Inflammatory macrophage treated with lipopolysaccharide for 1 hour (primary cell): ENCODE measurements at regions not wholly inside any gene's neighbourhood (a gene's known extent, or its start where the extent isn't known, plus 50 kb on each side); places are given as distances from the start of the nearest gene placed in this dataset.
A peak's percentile ranks its signal among the peaks of the same experiment; 100 is the strongest.
"Not testable (repeated sequence)": the region's sequence is repeated elsewhere in the genome, so short reads cannot be mapped to it uniquely, and the experiment has no call there.

Experiments used
- DNase-seq, 2 donors: peaks; one replicate each; pipeline ENCODE4 v3.0.0-alpha.2; 2020 to 2022

DNA sequence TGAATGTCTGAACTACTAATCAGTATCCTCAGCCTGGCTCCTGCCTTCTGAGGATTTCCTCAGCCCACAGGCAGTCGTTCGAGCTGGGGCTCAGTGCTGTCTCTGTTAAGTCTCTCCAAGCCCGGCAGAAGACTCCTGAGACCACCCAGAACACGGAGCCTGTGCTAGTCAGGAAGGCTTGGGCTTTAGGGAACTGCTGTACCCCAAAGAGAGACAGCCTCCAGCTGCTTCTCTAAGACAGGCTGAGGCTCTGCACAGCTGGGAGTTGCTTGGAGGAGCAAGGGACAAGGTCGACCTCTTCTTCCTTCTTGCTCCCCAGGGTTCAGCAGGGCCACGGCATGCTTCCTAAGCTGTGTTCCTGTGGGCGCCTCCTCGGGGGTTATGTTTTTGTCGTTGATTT, 283.4 kb upstream of the MYT1L start:
- no peak for DNase-seq

DNA sequence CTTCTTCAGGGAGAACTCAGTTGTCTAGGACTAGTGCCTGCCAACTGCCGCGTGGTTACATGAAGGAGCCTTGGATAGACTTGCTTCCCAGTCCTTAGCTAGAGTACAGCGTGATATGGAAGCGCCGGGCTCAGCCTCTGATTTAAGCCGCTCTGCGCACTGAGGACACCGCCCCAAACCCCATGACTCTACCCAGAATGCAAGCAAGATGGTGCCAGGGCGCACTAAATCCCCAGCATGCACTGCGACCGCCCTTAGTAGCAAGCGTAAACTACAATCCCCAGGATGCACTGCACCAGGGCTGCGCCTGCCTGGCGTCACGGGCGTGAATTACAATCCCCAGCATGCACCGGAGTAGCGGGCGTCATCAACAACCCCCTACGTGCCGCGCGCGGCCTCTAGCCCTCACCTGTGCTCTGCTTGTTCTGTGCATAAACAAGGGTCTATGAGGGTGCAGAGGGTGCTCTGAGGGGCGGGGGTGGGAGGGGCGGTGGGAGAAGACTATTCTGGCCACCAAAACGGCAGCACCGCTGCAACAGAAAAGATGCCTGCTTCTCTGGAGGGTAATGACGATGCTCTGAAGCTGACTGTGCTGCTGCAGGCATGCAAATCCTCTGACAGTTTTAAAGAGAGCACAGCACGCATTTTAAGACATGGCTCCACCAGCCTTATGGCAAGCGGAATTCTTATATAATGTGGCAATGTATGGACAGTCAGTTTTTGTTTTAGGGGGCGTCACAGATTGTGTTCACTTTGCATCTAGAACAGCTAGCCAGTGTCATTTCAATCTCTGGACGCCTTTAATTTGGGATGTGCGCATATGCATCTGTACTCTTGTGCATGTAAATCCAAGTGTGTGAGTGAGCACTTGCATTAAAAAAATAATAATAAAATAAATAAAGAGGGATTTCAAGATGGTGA, 282.5 kb upstream of the MYT1L start:
- peak; percentile 78 to 87 for DNase-seq

DNA sequence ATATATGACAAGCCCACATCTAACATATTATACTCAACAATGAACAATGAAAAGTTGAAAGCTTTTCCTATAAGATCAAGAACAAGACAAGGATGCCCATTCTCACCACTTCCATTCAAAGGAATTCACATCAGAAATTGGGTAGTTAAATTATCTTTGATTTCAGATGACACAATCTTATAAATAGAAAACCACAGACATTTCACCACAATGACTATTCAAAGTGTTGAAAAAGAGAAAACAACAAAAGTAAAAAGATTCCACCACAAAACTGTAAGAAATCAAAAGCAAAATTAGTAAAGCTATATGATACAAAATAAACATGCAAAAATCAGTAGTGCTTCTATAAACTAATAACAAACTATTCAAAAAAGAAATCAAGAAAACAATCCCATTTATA, 279.7 kb upstream of the MYT1L start:
- no peak for DNase-seq

DNA sequence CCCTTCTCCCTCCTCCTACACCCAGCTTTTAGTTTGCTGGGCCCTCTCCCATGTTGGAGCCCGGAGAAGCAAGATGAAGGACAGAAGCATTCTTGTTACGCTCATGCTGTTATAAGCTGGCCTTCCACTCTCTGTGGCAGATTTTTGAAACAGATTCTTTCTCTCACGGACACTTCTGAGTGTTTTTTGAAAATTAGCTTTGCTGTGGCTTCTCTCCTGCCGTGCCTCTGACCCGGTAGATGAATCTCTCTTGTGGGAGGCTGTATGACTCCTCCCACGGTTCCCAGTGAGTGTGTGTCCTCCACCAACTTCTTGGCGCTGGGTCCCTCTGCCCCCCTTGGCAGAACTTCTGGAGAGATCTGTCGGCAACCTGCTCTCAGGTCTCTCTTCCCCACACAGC, 269.3 kb upstream of the MYT1L start:
- no peak for DNase-seq

DNA sequence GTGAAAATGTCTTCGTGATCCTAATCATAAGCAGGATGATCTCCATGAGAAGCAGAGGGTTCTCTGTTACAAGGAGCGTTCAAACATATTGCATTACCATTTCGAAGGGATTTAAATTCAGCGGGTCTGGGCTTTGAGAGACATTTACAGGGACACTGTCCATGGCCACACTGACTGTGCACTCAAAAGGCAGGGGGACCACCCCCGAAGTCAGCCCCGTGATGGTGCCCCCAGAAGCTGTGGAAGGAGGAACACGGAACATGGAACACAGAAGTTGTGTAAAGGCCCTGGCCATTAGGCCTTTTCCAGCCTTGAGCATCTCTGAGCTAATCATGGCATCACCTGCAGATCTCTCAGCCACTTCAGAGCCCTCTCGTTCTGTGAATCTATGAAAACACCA, 268.4 kb upstream of the MYT1L start:
- no peak for DNase-seq

DNA sequence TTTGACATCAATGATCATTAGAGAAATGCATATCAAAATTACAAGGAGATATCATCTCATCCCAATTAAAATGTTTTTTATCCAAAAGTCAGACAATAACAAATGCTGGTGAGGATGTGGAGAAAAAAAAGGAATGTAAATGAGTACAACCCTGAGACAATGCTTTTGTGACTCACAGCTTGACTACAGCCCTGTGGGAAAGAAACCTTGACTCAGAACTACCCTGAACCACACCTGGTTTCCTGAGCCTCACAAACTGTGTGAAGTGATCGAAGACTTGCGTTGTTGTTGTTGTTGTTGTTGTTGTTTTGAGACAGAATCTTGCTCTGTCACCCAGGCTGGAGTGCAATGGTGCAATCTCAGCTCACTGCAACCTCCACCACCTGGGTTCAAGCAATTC, 266.6 kb upstream of the MYT1L start:
- no peak for DNase-seq

DNA sequence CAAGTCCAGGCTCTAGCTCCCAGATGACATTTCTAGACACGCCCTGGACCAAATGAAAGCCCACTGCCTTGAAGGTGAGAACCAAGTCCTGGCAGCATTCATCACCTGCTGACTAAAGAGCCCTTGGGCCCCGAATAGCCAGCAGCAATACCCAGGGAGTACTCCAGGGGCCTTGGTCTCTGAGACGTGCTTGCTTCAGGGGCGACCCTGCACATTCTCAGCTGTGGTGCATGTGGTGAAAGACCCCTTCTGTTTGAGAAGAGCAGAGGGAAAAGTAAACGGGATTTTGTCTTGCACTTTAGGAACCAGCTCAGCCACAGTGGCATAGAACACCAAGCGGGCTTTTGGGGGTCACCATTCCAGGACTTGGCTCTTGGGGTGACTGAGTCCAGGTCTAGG, 260.5 kb upstream of the MYT1L start:
- no peak for DNase-seq

DNA sequence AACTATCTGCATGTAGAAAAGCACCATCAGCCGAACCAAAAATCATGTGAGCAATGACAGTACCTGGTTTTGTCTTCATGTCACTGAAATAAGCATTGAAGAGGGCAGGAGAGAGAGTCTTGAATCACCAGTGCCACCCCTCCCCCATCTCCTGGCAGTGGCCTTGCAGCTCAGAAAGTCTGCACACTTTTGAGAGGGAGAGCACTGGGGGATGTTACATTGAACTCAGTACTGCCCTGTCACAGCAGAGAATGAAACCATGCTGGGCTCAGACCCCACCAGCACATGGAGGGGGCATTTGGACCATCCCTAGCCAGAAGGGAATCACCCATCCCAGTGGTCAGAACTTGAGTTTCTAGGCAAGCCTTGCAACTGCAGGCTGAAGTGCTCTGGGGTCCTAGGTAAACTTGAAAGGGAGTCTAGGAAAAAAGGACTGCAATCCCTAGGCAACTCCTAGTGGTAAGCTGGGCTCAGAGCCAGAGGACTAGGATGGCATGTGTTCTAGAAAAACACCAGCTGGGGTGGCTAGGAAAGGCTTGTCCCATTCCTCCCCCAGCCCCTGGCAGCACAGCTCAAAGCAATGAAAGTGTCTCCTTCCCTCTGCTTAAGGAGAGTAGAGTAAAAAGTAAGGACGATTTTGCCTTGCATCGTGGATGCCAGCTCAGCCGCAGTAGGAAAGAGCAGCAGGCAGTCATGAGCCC, 259.9 kb upstream of the MYT1L start:
- DNase-seq, result no peak

DNA sequence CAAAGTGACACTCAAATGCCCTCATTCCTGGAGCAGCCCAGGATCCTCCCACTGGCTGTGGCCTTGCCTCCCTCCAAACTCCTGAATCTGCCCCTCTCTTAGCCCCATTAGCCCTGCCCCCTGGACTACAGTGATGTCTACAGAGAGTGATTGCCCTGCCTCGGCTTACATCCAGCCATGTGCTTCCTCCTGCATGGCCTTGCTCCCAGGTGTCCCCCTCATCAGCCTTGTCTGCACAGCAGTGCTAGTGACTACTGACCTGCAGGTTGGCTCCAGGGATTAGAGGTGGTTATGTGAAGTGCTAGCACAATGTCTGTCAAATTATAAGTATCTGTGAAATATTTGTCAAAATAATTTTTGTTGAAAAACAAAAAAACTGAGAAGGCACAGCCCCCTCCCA, 259.1 kb upstream of the MYT1L start:
- DNase-seq, result no peak

DNA sequence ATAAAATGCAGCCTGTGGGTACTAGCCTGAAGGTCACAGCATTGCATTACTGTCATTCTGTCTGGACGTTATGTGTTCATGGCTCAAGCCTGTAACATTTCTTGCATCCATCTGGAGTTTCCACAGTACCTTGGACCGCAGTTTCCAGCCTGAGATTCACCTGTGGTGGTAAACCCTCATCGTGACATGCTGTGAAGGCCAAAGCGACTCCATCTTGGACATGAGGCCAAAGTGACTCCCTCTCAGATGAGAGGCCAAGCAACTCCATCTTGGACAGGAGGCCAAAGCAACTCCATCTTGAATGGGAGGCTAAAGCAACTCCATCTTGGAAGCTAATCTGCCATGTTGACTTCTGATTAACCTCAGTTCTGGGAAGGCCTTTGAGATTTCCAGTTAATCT, 257.7 kb upstream of the MYT1L start:
- no peak for DNase-seq

DNA sequence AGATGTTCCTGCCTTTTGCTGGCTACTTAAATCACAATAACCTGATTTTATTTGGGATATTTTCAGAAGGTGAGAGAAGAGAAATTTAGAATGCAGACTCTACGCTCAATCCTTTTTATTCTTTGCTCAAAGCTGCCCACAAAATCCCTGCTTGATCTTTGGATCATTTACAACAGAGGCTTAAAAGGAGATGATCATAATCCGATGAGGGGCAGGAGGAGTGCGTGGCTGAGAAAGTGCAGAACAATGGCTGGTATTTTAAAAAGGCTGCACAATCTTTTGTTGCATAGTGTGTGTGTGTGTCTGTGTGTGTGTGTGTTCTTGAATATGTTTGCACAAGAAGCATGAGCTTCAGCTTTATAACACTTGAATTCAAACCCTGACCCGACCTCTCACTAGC, 256.3 kb upstream of the MYT1L start:
- no peak for DNase-seq

DNA sequence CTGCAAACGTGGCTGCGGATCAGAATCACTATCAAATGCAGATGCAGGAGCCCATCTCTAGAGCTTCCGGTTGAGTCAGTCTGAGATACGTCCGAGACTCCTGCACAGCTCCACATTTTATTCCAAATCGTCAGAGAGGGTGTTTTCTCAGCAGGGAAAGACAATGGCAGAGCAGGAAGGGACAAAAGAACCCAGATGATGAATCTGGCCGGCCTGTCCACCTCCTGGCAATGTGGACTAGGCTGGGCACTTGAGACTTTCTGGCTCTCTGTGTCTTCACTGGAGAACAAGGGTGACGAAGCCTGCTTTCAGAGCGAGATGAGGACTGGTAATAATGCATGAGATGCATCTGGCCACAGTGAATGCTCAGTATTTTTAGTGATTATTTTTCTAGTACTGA, 255.9 kb upstream of the MYT1L start:
- no peak for DNase-seq

DNA sequence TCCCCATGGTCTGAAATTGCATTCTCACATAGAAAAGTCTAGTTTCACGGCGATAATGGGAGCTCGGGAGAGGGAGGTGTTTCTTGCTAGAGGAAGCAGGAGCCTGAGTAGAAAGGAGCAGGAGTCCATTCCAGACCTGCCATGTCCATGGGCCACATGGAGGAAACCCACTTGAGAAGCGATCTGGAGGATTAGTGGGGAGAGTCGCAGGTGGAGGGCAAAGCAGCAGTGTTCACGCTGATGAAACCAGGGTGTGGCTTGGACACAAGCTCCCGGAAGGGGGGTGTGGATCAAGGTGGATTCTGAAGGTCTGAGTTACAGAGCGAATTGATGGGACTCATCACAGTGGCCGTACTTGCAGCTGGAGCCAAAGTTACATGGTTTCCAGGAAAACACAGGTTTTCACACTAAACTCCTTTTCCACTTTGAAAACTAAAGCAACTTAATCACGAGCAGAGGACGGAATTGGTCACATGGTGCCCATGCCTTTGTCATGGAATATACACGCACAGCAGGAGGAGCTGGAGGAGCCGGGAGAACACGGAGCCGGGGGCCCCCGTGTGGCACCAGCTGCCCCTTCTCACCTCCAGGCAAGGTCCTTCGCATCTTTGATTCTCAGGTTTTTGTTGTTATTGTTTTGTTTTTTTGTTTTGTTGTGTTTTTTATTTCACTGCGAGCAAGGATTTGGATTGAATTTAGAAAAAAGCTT, 255.1 kb upstream of the MYT1L start:
- no peak for DNase-seq

DNA sequence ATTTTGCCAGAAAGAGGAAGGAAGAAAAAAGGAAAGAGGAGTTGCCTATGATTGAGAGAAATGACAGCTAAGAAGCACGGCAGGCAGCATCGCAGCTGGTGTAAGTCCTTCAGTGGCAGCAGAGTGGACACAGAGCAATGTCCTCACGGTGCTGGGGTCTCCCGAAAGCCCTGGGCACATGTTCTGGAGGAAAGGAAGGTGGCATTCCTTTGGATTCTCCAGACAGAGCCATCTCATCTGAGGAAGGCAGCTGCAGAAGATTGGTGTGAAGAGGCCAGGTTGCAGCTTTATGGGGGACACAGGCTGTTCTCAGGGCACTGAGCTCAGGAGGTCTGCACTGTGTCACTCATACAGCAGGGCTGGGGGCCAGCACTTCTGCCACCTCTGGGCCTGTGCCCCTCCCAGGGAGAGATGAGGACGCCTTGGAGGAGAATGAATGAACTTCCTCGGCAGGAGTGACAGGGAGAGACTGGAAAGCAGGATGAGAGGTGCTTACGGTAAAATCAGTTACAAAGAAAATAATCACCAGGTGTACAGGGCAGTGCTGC, 252.0 kb upstream of the MYT1L start:
- no peak for DNase-seq

DNA sequence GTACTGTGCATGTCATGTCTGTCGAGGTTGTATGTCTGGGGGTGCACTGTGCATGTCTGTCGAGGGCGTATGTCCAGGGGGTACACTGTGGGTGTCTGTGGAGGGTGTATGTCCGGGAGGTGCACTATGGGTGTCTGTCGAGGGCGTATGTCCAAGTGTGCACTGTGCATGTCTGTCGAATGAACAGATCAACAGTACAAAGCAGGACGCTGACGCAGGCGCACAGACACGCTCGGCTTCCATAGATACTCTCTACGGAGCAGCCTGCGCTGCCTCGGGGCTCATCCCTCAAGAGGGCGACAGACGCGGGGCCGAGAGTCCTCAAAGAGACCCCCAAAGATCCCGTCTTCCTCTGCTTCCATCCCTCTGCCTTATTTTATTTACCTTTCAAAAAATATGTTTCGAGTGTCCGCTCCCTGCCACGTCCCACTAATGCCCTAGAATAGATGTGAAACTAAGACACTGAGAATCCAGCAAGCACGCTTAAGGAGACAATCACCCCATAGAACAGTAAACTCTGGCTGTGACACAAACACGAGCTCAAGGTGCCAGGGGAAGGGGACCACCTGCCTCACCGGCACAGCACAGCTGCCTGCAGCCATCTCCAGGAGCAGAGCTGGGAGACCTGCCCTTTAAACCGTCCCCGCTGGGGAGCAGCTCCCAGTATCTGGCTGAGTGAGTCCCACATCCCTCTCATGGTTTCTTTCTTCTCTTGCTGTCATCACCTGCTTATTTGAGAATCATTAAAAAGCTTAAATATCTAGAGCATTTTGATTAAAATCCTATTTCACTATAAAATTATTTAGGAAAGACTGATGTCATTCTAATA, 250.5 kb upstream of the MYT1L start:
- no peak for DNase-seq

DNA sequence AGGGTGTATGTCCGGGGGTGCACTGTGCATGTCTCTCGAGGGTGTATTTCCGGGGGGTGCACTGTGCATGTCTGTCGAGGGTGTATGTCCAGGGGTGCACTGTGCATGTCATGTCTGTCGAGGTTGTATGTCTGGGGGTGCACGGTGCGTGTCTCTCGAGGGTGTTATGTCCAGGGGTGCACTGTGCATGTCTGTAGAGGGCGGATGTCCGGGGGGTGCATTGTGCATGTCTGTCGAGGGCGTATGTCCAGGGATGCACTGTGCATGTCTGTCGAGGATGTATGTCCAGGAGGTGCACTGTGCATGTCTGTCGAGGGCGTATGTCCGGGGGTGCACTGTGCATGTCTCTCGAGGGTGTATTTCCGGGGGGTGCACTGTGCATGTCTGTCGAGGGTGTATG, 249.8 kb upstream of the MYT1L start:
- DNase-seq, result not testable (repeated sequence)

DNA sequence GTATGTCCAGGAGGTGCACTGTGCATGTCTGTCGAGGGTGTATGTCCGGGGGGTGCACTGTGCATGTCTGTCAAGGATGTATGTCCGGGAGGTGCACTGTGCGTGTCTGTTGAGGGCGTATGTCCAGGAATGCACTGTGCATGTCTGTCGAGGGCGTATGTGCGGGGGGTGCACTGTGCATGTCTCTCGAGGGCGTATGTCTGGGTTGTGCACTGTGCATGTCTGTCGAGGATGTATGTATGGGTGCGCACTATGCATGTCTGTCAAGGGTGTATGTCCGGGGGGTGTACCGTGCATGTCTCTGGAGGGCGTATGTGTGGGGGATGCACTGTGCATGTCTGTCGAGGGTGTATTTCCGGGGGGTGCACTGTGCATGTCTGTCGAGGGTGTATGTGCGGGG, 249.3 kb upstream of the MYT1L start:
- DNase-seq, result no peak

DNA sequence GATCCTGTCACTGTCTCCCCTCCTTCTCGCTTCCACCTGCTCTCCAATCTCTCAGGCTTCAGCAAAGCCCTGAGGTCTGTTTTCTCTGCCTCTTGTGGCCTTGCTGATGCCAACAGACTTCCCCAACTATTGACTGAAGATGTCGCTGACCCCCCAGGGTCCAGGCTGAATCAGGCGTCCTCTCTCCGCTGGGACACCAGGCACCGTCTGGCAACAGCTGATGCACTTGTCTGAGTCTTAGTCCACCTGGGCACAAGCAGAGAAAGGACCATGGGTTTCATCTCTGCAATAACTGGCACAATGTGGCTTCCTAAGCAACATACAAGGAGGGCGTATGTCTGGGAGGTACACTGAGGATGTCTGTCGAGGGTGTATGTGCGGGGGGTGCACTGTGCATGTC, 248.7 kb upstream of the MYT1L start:
- DNase-seq, result no peak

DNA sequence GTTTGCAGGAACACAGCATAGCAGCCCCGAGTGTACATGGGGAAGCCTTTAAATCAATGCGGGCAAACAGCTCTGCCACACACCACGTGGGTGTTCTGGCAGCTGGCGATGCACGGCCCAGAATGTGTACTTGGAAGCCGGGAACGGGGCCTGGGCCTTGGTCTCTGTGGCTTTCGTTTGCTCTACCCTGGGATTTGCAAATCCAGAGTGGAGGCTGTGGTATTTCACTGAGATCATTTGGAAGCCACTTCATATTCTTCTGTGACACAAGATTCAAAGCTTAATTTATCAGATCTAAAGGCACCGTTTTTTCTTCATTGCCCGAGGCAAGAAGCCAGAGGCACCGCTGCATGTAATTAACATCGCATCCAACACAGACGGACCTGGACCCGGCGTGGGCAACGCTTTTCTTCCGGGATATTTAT, 246.3 kb upstream of the MYT1L start:
- no peak for DNase-seq

DNA sequence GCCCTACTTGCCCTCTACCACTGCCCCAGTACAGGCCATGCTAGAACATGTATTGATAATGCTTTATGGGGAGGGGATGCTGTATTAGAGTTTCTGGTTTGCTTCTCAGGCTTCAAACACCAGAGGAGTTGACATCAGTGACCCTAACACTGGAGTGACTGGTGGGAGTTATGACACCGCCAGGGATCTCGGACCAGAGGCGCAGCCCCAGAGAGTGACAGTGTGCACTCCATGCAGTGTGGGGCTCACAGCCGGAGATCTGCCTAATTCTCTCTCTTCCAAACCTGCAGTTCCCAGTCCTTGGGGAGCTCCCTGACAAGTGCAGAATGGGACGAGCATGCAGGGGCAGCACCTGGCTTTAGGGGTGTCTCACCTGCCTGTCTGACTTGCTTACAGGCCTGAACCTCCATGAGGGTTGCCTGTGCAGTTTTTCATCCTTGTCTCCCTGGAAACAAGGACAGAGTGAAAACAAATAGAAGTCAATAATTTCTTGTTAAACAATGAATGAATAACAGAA, 244.9 kb upstream of the MYT1L start:
- no peak for DNase-seq

DNA sequence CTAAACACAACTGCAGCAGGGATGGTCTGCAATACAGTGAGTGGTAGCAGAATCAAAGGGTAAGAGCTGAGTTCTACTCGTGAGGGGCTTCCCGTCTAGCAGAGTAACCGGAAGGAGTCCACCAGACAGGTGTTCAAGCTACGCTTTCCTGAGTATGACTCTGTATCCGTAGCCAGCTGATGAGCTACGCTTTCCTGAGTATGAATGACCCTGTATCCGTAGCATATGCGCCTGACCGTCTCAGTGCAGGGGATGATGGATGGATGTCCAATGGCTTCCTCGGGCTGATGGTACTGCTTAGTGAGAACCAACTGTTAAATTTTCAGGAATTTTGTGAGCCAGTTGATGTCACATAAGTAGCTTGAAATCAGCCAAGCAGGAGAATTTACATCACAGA, 244.1 kb upstream of the MYT1L start:
- no peak for DNase-seq
